Left lung (tissue), 4 donors: ENCODE measurements at regions not wholly inside any gene's neighbourhood (a gene's known extent, or its start where the extent isn't known, plus 50 kb on each side); places are given as distances from the start of the nearest gene placed in this dataset.

Source experiments
- ATAC-seq: fragments of 200-7000 bp; cut with Tn5 transposase; one replicate; pipeline ENCODE4 v1.9.1; 2020; ENCODE audit warnings: moderate library complexity
- DNase-seq, 4 donors: peaks; one replicate each; pipeline ENCODE4 v3.0.0-alpha.2; 2013 to 2020
- H3K27ac ChIP-seq, 2 donors: fragments of 200-600 bp; sonication (generic) in 1 of 2; one replicate each; pipeline versions ENCODE4 v1.5.0 to v1.8.0; 2020 to 2021
- H3K27me3 ChIP-seq, 2 donors: fragments of 200-600 bp; sonication (generic) in 1 of 2; one replicate each; pipeline versions ENCODE4 v1.5.0 to v1.8.0; 2020 to 2021
- H3K36me3 ChIP-seq, 2 donors: fragments of 200-600 bp; sonication (generic) in 1 of 2; one replicate each; pipeline versions ENCODE4 v1.5.0 to v1.8.0; 2020 to 2021
- H3K4me1 ChIP-seq, 2 donors: fragments of 200-600 bp; one replicate each; pipeline ENCODE4 v1.8.0; 2021
- H3K4me3 ChIP-seq, 2 donors: fragments of 200-600 bp; sonication (generic) in 1 of 2; one replicate each; pipeline versions ENCODE4 v1.5.0 to v1.8.0; 2020 to 2021; ENCODE audit warnings: mild to moderate bottlenecking in 1 of 2
- H3K9me3 ChIP-seq, 2 donors: fragments of 200-600 bp; sonication (generic) in 1 of 2; one replicate each; pipeline versions ENCODE4 v1.5.0 to v1.8.0; 2020 to 2021
- intact Hi-C, 2 donors: fragments of 100-400 bp; cut with DNase I; formaldehyde crosslinking; loops; one replicate each; pipeline versions ENCODE4 v1.11.2 to v1.14.2; 2022
- TF ChIP-seq, protein P1 (sequence below), 2 donors: fragments of 200-600 bp; sonication (generic) in 1 of 2; IDR thresholded peaks; one replicate each; pipeline versions ENCODE4 v1.5.0 to v1.8.0; 2021; ENCODE audit warnings: antibody characterized with exemption in 2 of 2
- donor health status: DM: no; HTN: yes; CAD: no.
- donor health status: DM: no; HTN: no; CAD: no.

- Histone ChIP-seq H3K36me3 (no peaks in the 10 kb centered on the region), H3K27ac (no peak overlapping the region), H3K4me3 (no peak overlapping the region), H3K9me3 (no peaks in the 10 kb centered on the region), H3K4me1 (peaks cover 0 to 15% of the 10 kb centered on the region in 2 donors), H3K27me3 (no peaks in the 10 kb centered on the region)
- ATAC-seq, result no peak
- no peak for DNase-seq
- intact Hi-C loops, result no loop called here
- TF ChIP-seq, protein P1, sequence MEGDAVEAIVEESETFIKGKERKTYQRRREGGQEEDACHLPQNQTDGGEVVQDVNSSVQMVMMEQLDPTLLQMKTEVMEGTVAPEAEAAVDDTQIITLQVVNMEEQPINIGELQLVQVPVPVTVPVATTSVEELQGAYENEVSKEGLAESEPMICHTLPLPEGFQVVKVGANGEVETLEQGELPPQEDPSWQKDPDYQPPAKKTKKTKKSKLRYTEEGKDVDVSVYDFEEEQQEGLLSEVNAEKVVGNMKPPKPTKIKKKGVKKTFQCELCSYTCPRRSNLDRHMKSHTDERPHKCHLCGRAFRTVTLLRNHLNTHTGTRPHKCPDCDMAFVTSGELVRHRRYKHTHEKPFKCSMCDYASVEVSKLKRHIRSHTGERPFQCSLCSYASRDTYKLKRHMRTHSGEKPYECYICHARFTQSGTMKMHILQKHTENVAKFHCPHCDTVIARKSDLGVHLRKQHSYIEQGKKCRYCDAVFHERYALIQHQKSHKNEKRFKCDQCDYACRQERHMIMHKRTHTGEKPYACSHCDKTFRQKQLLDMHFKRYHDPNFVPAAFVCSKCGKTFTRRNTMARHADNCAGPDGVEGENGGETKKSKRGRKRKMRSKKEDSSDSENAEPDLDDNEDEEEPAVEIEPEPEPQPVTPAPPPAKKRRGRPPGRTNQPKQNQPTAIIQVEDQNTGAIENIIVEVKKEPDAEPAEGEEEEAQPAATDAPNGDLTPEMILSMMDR (IDR thresholded peaks at IDR 0.05), result no peak
Measured at GRCh38 chr1:192941722-192942411, 117.3 kb downstream of the UCHL5 start.

DNA sequence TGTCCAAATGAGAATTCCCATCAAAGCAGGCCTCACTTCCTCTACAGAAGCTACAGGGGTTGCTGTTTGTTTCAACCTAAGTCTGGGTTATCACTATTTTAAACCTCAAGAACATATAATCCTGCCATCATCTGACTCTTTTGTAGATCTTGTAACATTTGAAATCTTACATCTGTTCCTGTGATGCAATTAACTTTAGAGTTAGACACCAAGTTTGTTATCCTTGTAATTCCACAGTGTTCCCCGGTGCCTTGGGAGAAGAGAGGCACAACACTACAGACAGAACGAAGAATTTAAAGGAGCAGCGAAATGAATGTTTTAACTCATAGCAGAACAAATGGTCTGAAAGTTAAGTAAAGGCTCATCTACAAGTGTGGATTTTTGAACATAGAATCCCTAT is 116.1 kb downstream of the UCHL5 start:
- TF ChIP-seq, protein P1 (IDR thresholded peaks at IDR 0.05), result no peak
- Histone ChIP-seq H3K4me3 (no peak overlapping the region), H3K27me3 (no peaks in the 10 kb centered on the region), H3K27ac (no peak overlapping the region), H3K9me3 (no peaks in the 10 kb centered on the region), H3K4me1 (peaks cover 0 to 5% of the 10 kb centered on the region in 2 donors), H3K36me3 (no peaks in the 10 kb centered on the region)
- ATAC-seq (no peak), DNase-seq (no peak)
- intact Hi-C loops, result no loop called here

- Histone ChIP-seq H3K4me1 (peaks cover 0 to 5% of the 10 kb centered on the region in 2 donors), H3K27ac (no peak overlapping the region), H3K9me3 (no peaks in the 10 kb centered on the region), H3K4me3 (no peak overlapping the region), H3K27me3 (no peaks in the 10 kb centered on the region), H3K36me3 (no peaks in the 10 kb centered on the region)
- intact Hi-C loops, result no loop called here
- DNase-seq (no peak), ATAC-seq (no peak)
- TF ChIP-seq, protein P1 (IDR thresholded peaks at IDR 0.05), result no peak
Measured at GRCh38 chr1:192943522-192943921, 115.6 kb downstream of the UCHL5 start.

- intact Hi-C loops, result no loop called here
- Histone ChIP-seq H3K36me3 (no peaks in the 10 kb centered on the region), H3K27ac (no peak overlapping the region), H3K9me3 (no peaks in the 10 kb centered on the region), H3K4me3 (no peak overlapping the region), H3K27me3 (no peaks in the 10 kb centered on the region), H3K4me1 (peaks cover 0 to 4% of the 10 kb centered on the region in 2 donors)
- TF ChIP-seq, protein P1 (IDR thresholded peaks at IDR 0.05), result no peak
- DNase-seq (no peak), ATAC-seq (no peak)
Measured at GRCh38 chr1:192945390-192946130, 113.6 kb downstream of the UCHL5 start.

DNA sequence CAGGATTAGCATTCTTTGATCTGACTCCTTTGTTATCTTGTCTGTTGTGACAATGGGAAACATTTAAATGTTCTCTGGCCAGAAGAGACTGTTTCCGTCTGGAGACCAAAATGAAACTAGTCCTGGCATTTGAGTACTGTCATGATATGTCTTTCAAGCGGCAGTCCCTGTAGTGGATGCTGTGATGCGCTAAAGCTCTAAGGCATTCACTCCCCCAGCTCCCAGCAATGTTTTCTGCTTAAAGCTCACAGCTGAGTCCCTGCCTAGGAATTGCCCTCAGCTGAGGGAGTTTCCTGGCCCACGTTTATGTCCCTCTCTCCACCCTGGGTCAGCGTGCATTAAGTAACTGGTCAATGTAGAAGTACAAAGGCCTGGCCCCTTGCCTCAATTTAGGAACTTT is 109.4 kb downstream of the UCHL5 start:
- TF ChIP-seq, protein P1 (IDR thresholded peaks at IDR 0.05), result no peak
- H3K9me3 ChIP-seq, result no peaks in the 10 kb centered on the region
- H3K36me3 ChIP-seq, result no peaks in the 10 kb centered on the region
- H3K4me3 ChIP-seq, result no peak overlapping the region
- peaks cover 0 to 5% of the 10 kb centered on the region in 2 donors for H3K4me1 ChIP-seq
- H3K27me3 ChIP-seq, result no peaks in the 10 kb centered on the region
- H3K27ac ChIP-seq, result no peak overlapping the region
- DNase-seq (no peak), ATAC-seq (no peak)
- intact Hi-C loops, result no loop called here
